G401 (cell line): ENCODE measurements at regions not wholly inside any gene's neighbourhood (a gene's known extent, or its start where the extent isn't known, plus 50 kb on each side); places are given as distances from the start of the nearest gene placed in this dataset.
"Not testable (repeated sequence)": the region's sequence is repeated elsewhere in the genome, so short reads cannot be mapped to it uniquely, and the experiment has no call there.

Experiments
- DNase-seq: peaks from one replicate; pipeline ENCODE4 v3.0.0-alpha.2; 2015; ENCODE audit warnings: low spot score
- in situ Hi-C: cut with HindIII; loops from 2 replicates; pipeline ENCODE4 v1.10.0; 2016; ENCODE audit warnings: low sequenced_read_pairs, mixed read lengths

GRCh38 chr7:91710881-91711280, 169.6 kb downstream of the MTERF1 start:
- in situ Hi-C loops = no loop called here
- DNase-seq = peak; percentile 21

GRCh38 chr7:91713669-91714068, 166.8 kb downstream of the MTERF1 start:
- DNase-seq = no peak
- in situ Hi-C loops = no loop called here

DNA sequence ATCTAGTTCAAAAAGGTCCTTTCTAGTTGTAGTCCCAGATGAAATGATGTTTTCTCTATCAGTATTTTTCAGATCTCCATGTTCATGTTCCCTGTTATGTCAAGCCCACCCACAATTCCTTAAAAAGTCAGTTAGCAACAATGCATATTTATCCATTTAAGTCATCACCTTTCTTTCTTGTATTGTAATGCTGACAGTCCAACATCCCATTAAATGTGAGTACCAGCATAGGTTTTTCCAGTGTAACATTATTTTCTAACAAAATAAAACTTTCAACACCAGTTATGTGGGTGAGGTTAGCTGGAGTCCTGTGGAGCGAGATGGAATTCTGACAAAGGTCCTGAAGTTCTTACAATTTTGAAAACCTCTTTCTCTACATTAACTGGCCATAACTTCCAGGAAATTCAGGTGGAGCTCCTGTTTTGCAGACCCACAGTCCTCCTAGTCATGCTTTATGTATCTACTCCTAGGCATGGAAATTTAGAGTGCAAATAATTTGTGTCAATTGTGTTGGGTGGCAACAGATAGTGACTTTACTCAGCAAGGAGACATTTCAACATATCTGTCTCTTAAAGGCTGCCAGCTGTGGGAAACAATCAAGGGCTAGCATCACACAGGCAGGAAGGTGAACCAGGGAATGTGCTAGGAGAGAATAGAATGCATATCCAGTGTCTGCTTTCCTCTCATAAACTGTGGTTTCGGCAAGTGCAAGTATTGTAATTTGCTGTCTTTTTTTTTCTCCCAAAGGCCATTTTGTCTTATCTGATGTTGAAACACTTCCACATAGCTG, 162.6 kb downstream of the MTERF1 start:
- in situ Hi-C loops = no loop called here
- no peak for DNase-seq

DNA sequence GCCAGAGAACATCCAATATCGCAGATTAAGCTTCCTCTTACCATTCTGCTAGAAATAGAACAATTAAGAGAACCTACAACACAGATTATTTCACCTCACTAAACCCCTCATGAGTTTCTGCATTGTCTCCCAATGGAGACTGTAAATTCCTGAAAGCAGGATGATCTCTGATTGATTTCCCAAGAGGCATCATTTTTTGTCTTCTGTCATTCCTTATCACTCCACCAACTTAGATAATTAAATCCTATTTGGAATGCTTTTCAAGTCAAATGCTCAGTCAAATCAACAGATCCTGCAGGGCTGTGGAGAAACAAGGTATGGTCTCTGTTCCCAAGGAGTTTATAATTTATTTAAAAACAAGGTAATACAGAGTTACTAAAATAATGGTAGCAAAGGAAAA, 161.5 kb downstream of the MTERF1 start:
- DNase-seq = no peak
- in situ Hi-C loops = no loop called here

GRCh38 chr7:91720260-91720937, 160.1 kb downstream of the MTERF1 start:
- DNase-seq = no peak
- in situ Hi-C loops = no loop called here

DNA sequence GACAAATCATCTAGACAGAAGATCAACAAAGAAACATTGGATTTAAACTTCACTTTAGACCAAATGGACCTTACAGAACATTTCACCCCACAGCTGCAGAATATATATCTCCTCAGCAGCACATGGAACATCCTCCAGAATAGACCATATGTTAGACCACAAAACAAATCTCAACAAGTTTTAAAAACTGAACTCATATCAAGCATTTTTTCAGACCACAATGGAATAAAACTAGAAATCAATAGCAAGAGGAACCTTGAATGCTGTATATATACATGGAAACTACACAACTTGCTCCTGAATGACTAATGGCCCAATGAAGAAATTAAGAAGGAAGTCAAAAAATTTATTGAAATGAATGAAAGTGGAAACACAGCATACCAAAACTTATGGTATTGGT, 157.7 kb downstream of the MTERF1 start:
- in situ Hi-C loops = no loop called here
- no peak for DNase-seq

DNA sequence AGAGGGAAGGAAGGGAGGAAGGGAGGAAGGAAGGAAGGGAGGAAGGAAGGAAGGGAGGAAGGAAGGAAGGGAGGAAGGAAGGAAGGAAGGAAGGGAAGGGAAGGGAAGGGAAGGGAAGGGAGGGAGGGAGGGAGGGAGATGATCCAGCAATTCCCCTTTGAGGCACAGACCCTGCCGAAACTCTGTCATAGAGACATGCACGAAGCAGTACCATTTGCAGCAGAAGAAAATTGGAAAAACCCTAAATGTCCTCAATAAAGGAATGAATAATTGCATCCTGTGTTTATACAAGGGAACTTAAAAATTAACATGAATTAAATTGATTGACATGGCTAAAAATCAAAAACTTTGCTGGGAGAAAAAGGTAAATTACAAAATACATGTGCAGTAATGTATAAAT, 151.5 kb downstream of the MTERF1 start:
- in situ Hi-C loops, DNase-seq: not testable (repeated sequence)

GRCh38 chr7:91731976-91732375, 148.5 kb downstream of the MTERF1 start:
- in situ Hi-C loops = no loop called here
- no peak for DNase-seq

DNA sequence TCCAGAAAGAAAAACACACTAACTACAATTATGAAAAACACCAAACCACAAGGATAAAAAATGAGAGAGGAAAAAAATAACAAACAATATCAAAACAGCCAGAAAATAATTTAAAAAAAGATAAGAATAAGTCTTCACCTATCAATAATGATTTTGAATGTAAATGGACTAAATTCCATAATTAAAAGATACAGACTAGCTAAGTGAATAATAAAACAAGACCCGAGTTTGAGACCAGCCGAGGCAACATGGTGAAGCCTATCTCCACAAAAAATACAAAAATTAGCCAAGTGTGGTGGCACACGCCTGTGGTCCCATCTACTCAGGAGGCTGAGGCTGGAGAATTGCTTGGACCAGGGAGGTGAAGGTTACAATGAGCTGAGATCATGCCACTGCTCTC, 131.1 kb downstream of the MTERF1 start:
- DNase-seq = no peak
- in situ Hi-C loops = no loop called here

GRCh38 chr7:91750091-91750490, 130.4 kb downstream of the MTERF1 start:
- in situ Hi-C loops = no loop called here
- peak; percentile 11 for DNase-seq

DNA sequence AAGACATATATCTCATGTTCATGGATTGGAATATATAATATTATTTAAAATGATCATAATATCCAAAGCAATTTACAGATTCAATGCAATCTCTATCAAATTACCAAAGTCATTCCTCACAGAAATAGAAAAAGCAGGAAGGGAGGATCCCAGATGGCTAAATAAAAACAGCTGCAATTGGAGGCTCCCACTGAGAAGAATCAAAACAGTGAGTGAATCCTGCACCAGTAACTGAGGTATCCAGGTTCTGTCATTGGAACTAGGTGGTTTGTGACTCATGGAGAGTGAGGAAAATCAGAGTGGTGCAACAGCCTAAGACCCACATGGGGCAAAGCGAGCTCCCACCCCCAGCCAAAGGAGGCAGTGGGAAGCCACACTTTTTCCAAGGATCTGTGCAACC, 128.4 kb downstream of the MTERF1 start:
- in situ Hi-C loops = no loop called here
- DNase-seq = no peak

- in situ Hi-C loops = not testable (repeated sequence)
Observed at GRCh38 chr7:91754280-91754679, 126.2 kb downstream of the MTERF1 start.

GRCh38 chr7:91755121-91755520, 125.4 kb downstream of the MTERF1 start:
- in situ Hi-C loops, DNase-seq: not testable (repeated sequence)

More at GRCh38 chr7:91754280-91754679, 126.2 kb downstream of the MTERF1 start:
- DNase-seq = not testable (repeated sequence)

DNA sequence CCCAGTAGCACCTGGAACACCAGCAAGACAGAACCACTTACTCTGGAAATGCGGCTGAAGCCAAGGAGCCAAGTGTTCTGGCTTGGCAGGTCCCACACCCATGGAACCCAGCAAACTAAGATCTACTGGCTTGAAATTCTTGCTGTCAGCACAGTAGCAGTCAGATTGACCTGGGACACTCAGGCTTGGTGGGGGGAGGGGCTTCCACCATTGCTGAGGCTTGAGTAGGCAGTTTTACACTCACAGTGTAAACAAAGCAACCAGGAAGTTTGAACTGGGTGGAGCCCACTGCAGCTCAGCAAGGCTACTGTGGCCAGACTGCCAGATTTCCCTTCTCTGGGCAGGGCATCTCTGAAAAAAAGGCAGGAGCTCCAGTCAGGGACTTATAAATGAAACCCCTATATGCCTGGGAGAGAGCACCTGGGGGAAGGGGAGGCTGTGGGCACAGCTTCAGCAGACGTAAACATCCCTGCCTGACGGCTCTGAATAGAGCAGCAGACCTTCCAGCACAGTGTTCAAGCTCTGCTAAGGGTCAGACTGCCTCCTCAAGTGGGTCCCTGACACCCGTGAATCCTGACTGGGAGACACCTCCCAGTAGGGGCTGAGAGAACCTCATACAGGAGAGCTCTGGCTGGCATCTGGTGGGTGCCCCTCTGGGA, 121.2 kb downstream of the MTERF1 start:
- in situ Hi-C loops = no loop called here
- DNase-seq = no peak

DNA sequence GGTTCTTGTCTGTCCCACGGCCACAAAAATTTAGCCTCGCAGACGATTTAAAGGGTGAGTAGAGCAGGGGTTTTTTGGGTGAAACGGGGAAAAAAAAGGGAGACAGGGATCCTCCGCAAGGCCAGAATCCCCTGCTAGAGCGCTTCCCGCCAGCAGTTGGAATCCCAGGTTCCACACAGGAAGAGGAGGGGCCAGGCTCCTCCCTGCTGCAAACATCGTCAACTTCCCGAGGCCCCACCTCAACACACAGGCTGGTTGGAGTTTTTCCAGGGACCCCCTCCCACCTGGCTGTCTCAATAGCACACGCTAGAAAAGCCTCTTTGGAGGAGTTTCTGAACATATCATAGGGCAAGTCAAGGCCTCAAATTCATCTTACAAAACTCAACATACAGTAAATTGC, 112.7 kb downstream of the MTERF1 start:
- in situ Hi-C loops = no loop called here
- DNase-seq = no peak

- DNase-seq = no peak
- in situ Hi-C loops = no loop called here
Observed at GRCh38 chr7:91771394-91771793, 109.1 kb downstream of the MTERF1 start.

- no peak for DNase-seq
- in situ Hi-C loops = no loop called here
Observed at GRCh38 chr7:91771921-91772815, 108.3 kb downstream of the MTERF1 start.

DNA sequence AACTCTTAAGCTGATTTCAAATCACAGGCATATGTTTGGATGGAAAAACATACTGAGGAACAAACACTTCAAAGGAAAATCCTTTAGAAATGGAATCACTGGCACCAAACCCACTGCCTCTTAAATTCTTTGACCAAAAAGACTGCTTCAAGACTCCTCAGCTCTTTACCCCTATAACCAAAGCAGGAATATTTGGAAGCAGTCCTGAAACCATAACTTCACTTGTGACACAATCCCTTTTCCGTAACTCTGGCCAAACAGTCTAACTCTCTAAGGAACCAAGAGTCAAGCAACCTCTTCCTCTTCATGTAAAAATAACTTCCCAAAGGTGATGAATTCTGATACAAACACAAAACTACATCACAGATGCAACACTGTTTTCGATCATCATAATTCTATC, 104.3 kb downstream of the MTERF1 start:
- in situ Hi-C loops = no loop called here
- no peak for DNase-seq

- in situ Hi-C loops = no loop called here
- no peak for DNase-seq
Observed at GRCh38 chr7:91777522-91777921, 103.0 kb downstream of the MTERF1 start.
